B cell (primary cell): ENCODE measurements at regions not wholly inside any gene's neighbourhood (a gene's known extent, or its start where the extent isn't known, plus 50 kb on each side); places are given as distances from the start of the nearest gene placed in this dataset.

ENCODE experiments used
- ATAC-seq: fragments of 200-7000 bp; cut with Tn5 transposase; one replicate; pipeline ENCODE4 v1.10.0; 2021; ENCODE audit warnings: low read depth, mild to moderate bottlenecking, moderate number of reproducible peaks, moderate library complexity
- CTCF ChIA-PET: fragments of 350-600 bp; sonication (Branson Sonifier 250); formaldehyde crosslinking; loops from one replicate; lab custom pipeline; 2021; ENCODE audit warnings: antibody characterized with exemption, inconsistent platforms; lab: Charles Lee
- POLR2A ChIA-PET: fragments of 350-600 bp; sonication (Branson Sonifier 250); formaldehyde crosslinking; loops from one replicate; lab custom pipeline; 2021; ENCODE audit warnings: antibody characterized with exemption; lab: Charles Lee
- DNase-seq: peaks from one replicate; pipeline ENCODE4 v3.0.0; 2013
- H2AFZ ChIP-seq: 2 replicates; pipeline ENCODE4 v1.6.1; 2012; ENCODE audit warnings: mild to moderate bottlenecking, low read depth, low read length; ENCODE audit not compliant: insufficient read depth, poor library complexity, severe bottlenecking
- H3K27ac ChIP-seq, 2 donors: 1 replicate in 1 of 2; 2 replicates in 1 of 2; pipeline ENCODE4 v1.5.1; 2012 to 2013; ENCODE audit warnings: low read length in 2 of 2, mild to moderate bottlenecking in 2 of 2, moderate library complexity in 1 of 2
- H3K27me3 ChIP-seq, 4 experiments: fragments of 200-600 bp in 1 of 4; sonication (generic) in 1 of 4; replicated peaks in 1 of 4; 1 replicate in 2 of 4; 2 replicates in 2 of 4; pipeline versions ENCODE4 v1.6.1 to v1.7.0; 2013 to 2016; ENCODE audit warnings: low read length in 3 of 4, mild to moderate bottlenecking in 2 of 4, mixed read lengths in 1 of 4, moderate library complexity in 1 of 4; ENCODE audit not compliant: insufficient read depth in 4 of 4, control insufficient read depth in 3 of 4; ENCODE audit errors: control extremely low read depth in 1 of 4
- H3K36me3 ChIP-seq, 2 experiments: replicated peaks in 1 of 2; 1 replicate in 1 of 2; 2 replicates in 1 of 2; pipeline versions ENCODE4 v1.6.1 to v1.7.1; 2013; ENCODE audit warnings: low read length in 1 of 2; ENCODE audit not compliant: insufficient read depth in 2 of 2, control insufficient read depth in 1 of 2; ENCODE audit errors: control extremely low read depth in 1 of 2, extremely low read depth in 1 of 2
- H3K4me1 ChIP-seq, 2 donors: fragments of 200-600 bp in 1 of 2; sonication (generic) in 1 of 2; 1 replicate in 1 of 2; 2 replicates in 1 of 2; pipeline versions ENCODE4 v1.5.1 to v1.6.1; 2013 to 2017; ENCODE audit warnings: low read length in 2 of 2; ENCODE audit not compliant: control insufficient read depth in 2 of 2, insufficient read depth in 2 of 2
- H3K4me2 ChIP-seq: replicated peaks from 2 replicates; pipeline ENCODE3; 2012; ENCODE audit warnings: mild to moderate bottlenecking, low read depth, low read length; ENCODE audit not compliant: poor library complexity, severe bottlenecking
- H3K4me3 ChIP-seq, 5 experiments: fragments of 200-600 bp in 1 of 5; sonication (generic) in 1 of 5; 1 replicate in 3 of 5; 2 replicates in 2 of 5; pipeline versions ENCODE4 v1.5.1 to v1.7.0; 2011 to 2016; ENCODE audit warnings: low read length in 4 of 5, mild to moderate bottlenecking in 4 of 5, low read depth in 2 of 5, control low read depth in 1 of 5, moderate library complexity in 1 of 5; ENCODE audit not compliant: insufficient read depth in 1 of 5; ENCODE audit errors: control extremely low read depth in 1 of 5, extremely low read depth in 1 of 5
- H3K79me2 ChIP-seq: fragments of 200-600 bp; sonication (generic); one replicate; pipeline ENCODE4 v1.6.0; 2016; ENCODE audit warnings: low read length; ENCODE audit not compliant: control insufficient read depth, insufficient read depth
- H3K9ac ChIP-seq: fragments of 200-600 bp; sonication (generic); 2 replicates; pipeline ENCODE4 v1.6.1; 2017; ENCODE audit warnings: mild to moderate bottlenecking, low read length, moderate library complexity
- H3K9me3 ChIP-seq, 3 donors: one replicate each; pipeline versions ENCODE4 v1.6.1 to v1.7.1; 2013; ENCODE audit warnings: low read length in 2 of 3; ENCODE audit not compliant: control insufficient read depth in 2 of 3, insufficient read depth in 1 of 3; ENCODE audit errors: control extremely low read depth in 1 of 3
- H4K20me1 ChIP-seq: 2 replicates; pipeline ENCODE4 v1.6.0; 2012; ENCODE audit warnings: mild to moderate bottlenecking, low read length; ENCODE audit not compliant: insufficient read depth, control insufficient read depth, poor library complexity, severe bottlenecking
- H3K27ac Mint-ChIP-seq: one replicate; pipeline ENCODE4 v1.8.0; 2021; ENCODE audit warnings: mixed read lengths
- H3K27me3 Mint-ChIP-seq: one replicate; pipeline ENCODE4 v1.8.0; 2021; ENCODE audit warnings: mixed read lengths
- H3K4me1 Mint-ChIP-seq: one replicate; pipeline ENCODE4 v1.8.0; 2021; ENCODE audit warnings: mixed read lengths
- H3K4me3 Mint-ChIP-seq: one replicate; pipeline ENCODE4 v1.8.0; 2021; ENCODE audit warnings: mixed read lengths
- H3K9me3 Mint-ChIP-seq: one replicate; pipeline ENCODE4 v1.8.0; 2022; ENCODE audit warnings: mixed read lengths; ENCODE audit not compliant: insufficient read depth
- EZH2 ChIP-seq: IDR thresholded peaks from 2 replicates; pipeline ENCODE4 v1.6.1; 2012; ENCODE audit warnings: borderline replicate concordance, low read depth, mild to moderate bottlenecking, moderate library complexity, low read length; ENCODE audit not compliant: insufficient read depth, poor library complexity, severe bottlenecking
- WGBS: methylation state at CpG from one replicate; pipeline ENCODE4 v1.1.5; 2013; ENCODE audit warnings: missing lambda C conversion rate; ENCODE audit not compliant: insufficient coverage; 5-methylcytosine and 5-hydroxymethylcytosine counted together
- intact Hi-C: fragments of 100-400 bp; cut with micrococcal nuclease; formaldehyde crosslinking; loops from one replicate; pipeline ENCODE4 v1.10.0; 2022
- TF ChIP-seq, protein P1 (sequence below): fragments of 200-600 bp; IDR thresholded peaks from one replicate; pipeline ENCODE4 v1.8.0; 2022; ENCODE audit warnings: antibody characterized with exemption, mild to moderate bottlenecking

DNA sequence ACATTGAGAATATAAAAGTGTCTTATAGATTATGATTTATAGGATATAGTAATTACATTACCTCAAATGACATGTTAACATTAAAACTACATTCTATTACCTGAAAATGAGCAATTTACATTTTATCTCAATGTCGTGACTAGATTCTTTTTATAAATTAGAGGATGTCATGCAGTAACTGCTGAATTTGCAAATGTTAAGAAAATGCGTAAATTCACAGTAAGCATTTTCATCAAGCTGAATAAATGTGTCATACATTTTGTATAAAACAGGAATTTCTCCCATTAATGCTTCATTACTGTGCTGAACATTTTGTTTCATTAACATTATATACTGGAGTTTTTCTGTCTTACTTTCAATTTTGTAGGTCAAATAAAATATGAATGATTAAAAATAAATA is 1460.7 kb upstream of the B3GALT2 start:
- no peaks in the 10 kb centered on the region for H3K79me2 ChIP-seq
- ATAC-seq, result no peak
- no peaks in the 10 kb centered on the region for H3K27me3 ChIP-seq
- no peaks in the 10 kb centered on the region for H3K36me3 ChIP-seq
- H3K4me2 ChIP-seq, result no peak overlapping the region
- Mint-ChIP-seq H3K27me3 (no peaks in the 10 kb centered on the region), H3K4me1 (no peaks in the 10 kb centered on the region), H3K27ac (no peak overlapping the region), H3K4me3 (no peak overlapping the region), H3K9me3 (no peaks in the 10 kb centered on the region)
- H3K9me3 ChIP-seq, result peaks cover 0 to 7% (median 0%) of the 10 kb centered on the region in 3 donors
- H2AFZ ChIP-seq, result no peak overlapping the region
- H3K27ac ChIP-seq, result no peak overlapping the region
- no peaks in the 10 kb centered on the region for H3K4me1 ChIP-seq
- DNase-seq, result no peak
- H4K20me1 ChIP-seq, result no peaks in the 10 kb centered on the region
- ChIA-PET CTCF (no interaction called here), POLR2A (no interaction called here)
- H3K4me3 ChIP-seq, result no peak overlapping the region
- no CpG with 5 or more reads among the region's 2 CpGs for WGBS
- TF ChIP-seq EZH2, result no peak
- TF ChIP-seq, protein P1, sequence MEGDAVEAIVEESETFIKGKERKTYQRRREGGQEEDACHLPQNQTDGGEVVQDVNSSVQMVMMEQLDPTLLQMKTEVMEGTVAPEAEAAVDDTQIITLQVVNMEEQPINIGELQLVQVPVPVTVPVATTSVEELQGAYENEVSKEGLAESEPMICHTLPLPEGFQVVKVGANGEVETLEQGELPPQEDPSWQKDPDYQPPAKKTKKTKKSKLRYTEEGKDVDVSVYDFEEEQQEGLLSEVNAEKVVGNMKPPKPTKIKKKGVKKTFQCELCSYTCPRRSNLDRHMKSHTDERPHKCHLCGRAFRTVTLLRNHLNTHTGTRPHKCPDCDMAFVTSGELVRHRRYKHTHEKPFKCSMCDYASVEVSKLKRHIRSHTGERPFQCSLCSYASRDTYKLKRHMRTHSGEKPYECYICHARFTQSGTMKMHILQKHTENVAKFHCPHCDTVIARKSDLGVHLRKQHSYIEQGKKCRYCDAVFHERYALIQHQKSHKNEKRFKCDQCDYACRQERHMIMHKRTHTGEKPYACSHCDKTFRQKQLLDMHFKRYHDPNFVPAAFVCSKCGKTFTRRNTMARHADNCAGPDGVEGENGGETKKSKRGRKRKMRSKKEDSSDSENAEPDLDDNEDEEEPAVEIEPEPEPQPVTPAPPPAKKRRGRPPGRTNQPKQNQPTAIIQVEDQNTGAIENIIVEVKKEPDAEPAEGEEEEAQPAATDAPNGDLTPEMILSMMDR, result no peak
- intact Hi-C loops, result no loop called here
- H3K9ac ChIP-seq, result no peak overlapping the region

DNA sequence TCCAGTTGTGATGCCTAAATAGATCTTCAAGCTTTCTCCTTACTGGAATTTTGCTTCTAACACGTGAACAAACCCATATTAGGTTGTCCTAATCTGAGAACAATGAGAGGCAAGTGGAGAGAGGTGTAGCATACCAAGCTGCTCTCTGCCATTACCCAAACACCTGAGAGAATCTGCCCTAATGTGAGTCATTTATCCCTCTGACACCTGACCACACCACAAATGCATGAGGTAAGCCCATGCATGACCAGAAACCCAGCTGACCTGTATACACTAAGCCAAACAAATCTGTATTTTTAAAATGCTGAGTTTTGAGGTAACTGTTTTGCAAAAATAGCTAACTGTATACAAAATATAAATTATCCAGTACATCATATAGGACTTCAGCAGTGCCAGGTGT is 1458.1 kb upstream of the B3GALT2 start:
- Histone ChIP-seq H3K36me3 (no peaks in the 10 kb centered on the region), H3K27me3 (no peaks in the 10 kb centered on the region), H3K79me2 (no peaks in the 10 kb centered on the region), H3K9me3 (peaks cover 0 to 8% (median 2%) of the 10 kb centered on the region in 3 donors), H3K4me3 (no peak overlapping the region), H3K4me2 (no peak overlapping the region), H4K20me1 (no peaks in the 10 kb centered on the region), H3K4me1 (no peaks in the 10 kb centered on the region), H2AFZ (no peak overlapping the region), H3K27ac (no peak overlapping the region), H3K9ac (no peak overlapping the region)
- POLR2A ChIA-PET, result no interaction called here
- ATAC-seq (no peak), DNase-seq (no peak)
- Mint-ChIP-seq H3K4me1 (no peaks in the 10 kb centered on the region), H3K4me3 (no peak overlapping the region), H3K9me3 (peaks cover 5% of the 10 kb centered on the region), H3K27me3 (no peaks in the 10 kb centered on the region), H3K27ac (no peak overlapping the region)
- CTCF ChIA-PET, result no interaction called here
- no CpG with 5 or more reads among the region's 1 CpG for WGBS
- intact Hi-C loops, result no loop called here
- no peak for TF ChIP-seq EZH2
- TF ChIP-seq, protein P1, result no peak
